Esophagus mucosa (tissue), 1 donor: ENCODE measurements at regions not wholly inside any gene's neighbourhood (a gene's known extent, or its start where the extent isn't known, plus 50 kb on each side); places are given as distances from the start of the nearest gene placed in this dataset.
A peak's percentile ranks its signal among the peaks of the same experiment; 100 is the strongest.

ENCODE experiments used
- ATAC-seq: fragments of 200-7000 bp; cut with Tn5 transposase; one replicate; pipeline ENCODE4 v1.9.1; 2020
- donor health status: DM: yes; HTN: yes; CAD: no.

DNA sequence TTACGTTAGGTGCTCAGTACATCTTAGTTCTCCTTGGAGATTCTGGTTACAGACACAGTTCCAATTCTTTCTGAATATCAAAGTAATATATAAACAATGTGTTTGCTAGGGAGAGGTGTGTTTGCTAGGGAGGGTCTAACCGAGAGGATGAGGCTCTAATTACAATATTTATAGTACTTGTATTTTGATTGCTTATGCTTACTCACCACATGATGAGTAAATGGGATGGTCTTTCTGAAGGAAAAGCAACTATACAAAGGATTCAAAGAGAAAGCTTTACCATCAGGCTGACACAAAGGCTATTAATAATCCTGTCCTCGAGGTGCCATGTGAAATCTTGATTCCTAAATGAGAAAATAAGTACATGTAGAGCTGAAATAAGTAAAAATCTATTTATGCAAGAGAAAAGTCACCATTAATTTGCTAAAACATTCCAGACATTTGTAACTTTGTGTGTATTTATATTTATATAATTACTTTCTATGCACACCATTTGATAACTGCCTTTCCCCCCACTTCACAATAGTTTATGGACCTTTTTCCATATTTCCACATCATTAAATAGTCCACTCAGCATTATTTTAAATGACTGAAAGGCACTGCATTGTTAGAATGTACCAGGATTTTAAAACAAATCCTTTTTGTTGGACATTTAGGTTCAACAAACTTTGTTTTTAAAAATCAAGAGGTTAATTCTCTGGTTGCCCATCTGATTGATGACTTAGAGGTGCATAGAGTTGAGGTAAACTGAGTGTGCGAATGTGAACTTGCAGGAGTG is 94.5 kb upstream of the FN1 start:
- no peak for ATAC-seq

GRCh38 chr2:215529271-215529670 is 93.4 kb upstream of the FN1 start:
- peak; percentile 83 for ATAC-seq

DNA sequence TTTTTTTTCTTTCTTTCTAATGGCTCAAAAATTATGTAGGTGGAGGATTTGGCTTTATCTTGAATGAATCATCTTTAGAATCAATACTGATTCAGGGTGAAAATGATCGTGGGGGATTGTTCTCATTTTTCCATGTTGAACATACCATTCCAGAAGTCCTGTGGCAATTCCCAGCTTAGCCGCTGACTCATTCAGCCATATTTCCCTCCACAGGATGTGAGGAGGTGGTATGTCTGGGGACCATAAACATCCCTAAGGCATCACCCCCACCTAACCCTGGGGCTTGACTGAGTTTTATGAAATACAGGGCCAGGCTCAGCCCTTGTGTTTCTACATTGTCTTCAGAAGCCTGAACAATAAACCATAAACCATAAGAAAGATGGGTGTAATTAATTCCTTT is 92.7 kb upstream of the FN1 start:
- no peak for ATAC-seq

DNA sequence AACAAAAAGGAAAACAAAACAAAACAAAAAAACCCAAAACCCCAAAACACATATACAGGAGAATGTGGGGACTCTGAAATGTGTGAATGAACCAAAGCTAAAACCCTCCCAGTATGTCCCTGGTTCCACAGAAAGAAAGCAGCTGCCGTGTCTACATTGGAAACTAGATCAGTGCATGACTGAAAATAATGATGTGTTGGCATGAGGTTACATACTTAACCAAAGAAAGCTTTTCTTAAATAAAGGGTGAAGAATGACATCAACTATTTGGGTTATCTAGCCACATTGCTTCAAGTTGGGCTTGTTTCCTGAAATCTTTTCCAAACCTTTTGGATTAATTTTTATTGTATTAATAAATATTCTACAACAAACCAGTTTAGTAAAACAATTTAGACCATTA is 91.9 kb upstream of the FN1 start:
- ATAC-seq, result no peak

- no peak for ATAC-seq
Observed at GRCh38 chr2:215526341-215526740, 90.5 kb upstream of the FN1 start.

- ATAC-seq, result no peak
Observed at GRCh38 chr2:215522237-215522636, 86.4 kb upstream of the FN1 start.

GRCh38 chr2:215521031-215521430 is 85.2 kb upstream of the FN1 start:
- no peak for ATAC-seq

DNA sequence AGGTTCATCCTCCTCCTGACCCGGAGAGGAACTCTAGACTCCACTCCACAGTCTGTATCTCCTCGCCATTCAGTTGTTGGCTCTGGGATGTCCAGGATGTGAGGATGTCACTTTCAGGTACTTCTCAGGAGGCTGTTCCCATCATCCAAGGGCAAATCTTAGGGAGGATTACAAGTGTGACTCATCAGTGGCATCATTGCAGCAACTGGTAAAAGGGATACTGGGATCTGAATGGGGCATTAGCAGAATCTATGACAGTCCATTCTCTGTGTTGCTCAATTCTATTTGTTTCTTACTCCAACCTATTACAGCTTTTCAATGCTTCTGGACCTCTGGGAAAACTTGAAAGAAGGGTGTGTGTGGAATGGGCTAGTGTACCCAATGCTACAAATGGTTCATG is 81.5 kb upstream of the FN1 start:
- ATAC-seq, result no peak

GRCh38 chr2:215514516-215514915 is 78.6 kb upstream of the FN1 start:
- ATAC-seq, result no peak

GRCh38 chr2:215511454-215512346 is 75.8 kb upstream of the FN1 start:
- ATAC-seq, result no peak

DNA sequence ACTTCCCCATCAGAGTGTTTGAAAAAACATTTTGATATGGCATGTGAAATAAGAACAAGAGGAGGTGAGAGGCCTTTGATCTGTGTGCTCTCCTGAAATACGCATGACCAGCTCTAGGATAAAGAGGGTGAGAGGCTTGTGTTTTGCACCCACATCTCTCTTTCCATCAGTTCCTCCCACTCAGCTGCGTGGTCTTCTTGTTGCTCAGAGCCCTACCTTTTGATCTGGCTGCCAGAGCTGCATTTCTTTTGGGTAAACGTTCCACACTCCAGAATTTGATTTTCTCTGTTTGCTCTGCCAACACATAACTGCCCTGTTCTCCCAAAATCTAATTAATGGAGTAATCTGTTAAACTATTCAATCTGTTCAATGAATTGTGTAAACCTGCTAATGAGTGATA is 72.0 kb upstream of the FN1 start:
- ATAC-seq, result no peak

DNA sequence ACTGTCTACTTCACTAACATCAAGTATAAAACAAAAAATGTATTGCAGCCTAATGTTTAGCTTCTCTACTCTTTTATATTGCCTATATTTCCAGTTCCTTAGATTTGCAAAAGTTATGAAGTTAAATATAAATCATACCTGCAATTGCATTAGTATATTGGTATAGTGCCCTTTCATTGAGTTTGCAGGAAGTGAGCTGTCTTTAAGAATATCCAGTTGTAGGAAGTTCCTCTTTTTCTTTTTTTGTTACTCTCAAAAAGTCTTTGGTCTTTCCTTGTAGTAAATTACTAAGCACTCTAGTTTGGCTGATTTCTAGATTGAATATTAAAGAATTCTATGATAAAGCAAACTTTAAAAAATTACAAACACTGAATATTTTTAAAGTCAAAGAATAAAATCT is 71.3 kb upstream of the FN1 start:
- no peak for ATAC-seq

- no peak for ATAC-seq
Observed at GRCh38 chr2:215506604-215506990, 70.7 kb upstream of the FN1 start.

GRCh38 chr2:215505044-215505786 is 69.3 kb upstream of the FN1 start:
- no peak for ATAC-seq

DNA sequence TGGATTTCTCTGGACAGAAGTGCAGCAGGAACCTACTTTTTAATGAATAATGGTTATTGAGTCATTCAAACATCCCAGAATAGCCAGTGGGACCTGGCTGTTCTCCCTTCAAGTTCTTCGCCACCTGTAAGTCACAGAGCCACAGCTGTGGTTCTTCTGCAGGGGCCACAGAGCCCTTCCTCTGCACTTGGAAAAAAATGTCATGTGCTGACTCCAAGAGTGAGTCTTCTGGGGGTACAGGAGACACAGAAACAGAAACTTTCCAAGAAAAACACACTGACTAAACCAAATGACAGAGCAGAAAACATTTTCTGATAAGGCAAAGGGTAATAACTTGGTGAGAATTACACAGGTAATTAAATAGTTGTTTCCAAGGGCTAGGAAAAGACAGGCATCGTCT is 68.7 kb upstream of the FN1 start:
- ATAC-seq, result no peak

- no peak for ATAC-seq
Observed at GRCh38 chr2:215503381-215503780, 67.5 kb upstream of the FN1 start.

GRCh38 chr2:215500466-215500865 is 64.6 kb upstream of the FN1 start:
- no peak for ATAC-seq

DNA sequence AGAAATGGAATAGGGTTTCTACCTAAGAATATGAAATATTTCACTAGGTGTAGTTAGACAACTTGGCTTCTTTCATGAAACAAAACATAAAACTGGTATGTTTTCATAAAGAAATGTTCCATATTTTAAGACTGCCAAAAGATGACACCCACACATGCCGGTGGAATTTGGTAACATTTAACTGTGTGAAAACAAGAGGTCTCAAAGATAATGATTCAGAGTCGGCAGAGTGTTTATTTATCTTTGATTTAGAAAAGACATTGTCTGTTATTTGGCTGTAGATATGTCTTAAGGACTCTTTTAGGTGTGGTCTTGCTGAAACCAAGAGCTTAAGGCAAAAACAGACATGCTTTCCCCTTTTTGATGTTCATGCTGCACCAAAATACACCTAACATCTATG is 63.5 kb upstream of the FN1 start:
- no peak for ATAC-seq

- ATAC-seq, result no peak
Observed at GRCh38 chr2:215498431-215498830, 62.6 kb upstream of the FN1 start.

DNA sequence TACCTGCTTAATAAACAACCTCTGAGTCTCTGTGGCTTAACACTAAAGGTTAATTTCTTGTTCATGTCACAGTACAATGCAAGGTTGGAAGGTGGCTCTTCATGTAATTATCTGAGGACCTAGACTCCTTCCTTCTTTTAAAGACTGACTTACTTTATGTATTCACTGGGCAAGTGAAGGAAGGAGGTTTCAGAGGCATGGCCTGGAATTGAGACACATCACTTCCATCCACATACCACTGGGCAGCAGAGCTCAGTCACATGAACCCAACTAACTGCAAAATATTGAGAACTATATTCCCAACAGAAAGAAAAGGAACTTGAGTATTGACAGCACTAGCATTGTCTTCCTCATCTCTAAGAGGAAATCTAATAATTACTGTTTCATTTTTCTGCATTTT is 57.5 kb upstream of the FN1 start:
- no peak for ATAC-seq

GRCh38 chr2:215489288-215489848 is 53.5 kb upstream of the FN1 start:
- ATAC-seq, result no peak

- ATAC-seq, result peak; percentile 99
Observed at GRCh38 chr2:215487002-215487372, 51.1 kb upstream of the FN1 start.
